Activated CD4-positive, CD25-positive, alpha-beta regulatory T cell treated with anti-CD3 and anti-CD28 coated beads, Interleukin-2, amount 50 U/mL, for 24 hours (primary cell): ENCODE measurements at regions not wholly inside any gene's neighbourhood (a gene's known extent, or its start where the extent isn't known, plus 50 kb on each side); places are given as distances from the start of the nearest gene placed in this dataset.

Experiments
- ATAC-seq, 2 donors: fragments of 150-1000 bp; cut with Tn5 transposase; one replicate each; pipeline ENCODE4 v1.10.0; 2021; ENCODE audit warnings: mild to moderate bottlenecking in 1 of 2, moderate library complexity in 1 of 2

- no peak for ATAC-seq
These were observed 147.6 kb downstream of the PHETA1 start for GRCh38 chr12:111221062-111222026.

DNA sequence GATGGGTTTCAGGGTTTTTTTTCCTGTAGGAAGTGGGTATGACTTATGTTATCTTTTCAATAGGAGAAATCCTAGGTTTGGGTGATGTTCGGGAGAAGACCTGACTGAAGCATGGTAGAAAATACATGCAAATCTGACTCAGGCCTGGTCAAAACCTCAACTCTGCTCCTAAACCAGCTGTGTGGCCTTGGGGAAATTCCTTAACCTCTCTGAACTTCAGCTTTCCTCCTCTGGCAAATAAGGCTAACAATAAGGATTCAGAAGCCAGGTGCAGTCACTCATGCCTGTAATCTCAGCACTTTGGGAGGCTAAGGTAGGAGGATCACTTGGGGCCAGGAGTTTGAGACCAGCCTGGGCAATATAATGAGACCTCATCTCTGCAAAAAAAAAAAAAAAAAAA is 148.5 kb downstream of the PHETA1 start:
- no peak for ATAC-seq

GRCh38 chr12:111219440-111219839 is 149.5 kb downstream of the PHETA1 start:
- ATAC-seq: no peak

GRCh38 chr12:111218499-111218898 is 150.4 kb downstream of the PHETA1 start:
- no peak for ATAC-seq

- ATAC-seq: no peak
These were observed 152.3 kb downstream of the PHETA1 start for GRCh38 chr12:111216387-111217159.

DNA sequence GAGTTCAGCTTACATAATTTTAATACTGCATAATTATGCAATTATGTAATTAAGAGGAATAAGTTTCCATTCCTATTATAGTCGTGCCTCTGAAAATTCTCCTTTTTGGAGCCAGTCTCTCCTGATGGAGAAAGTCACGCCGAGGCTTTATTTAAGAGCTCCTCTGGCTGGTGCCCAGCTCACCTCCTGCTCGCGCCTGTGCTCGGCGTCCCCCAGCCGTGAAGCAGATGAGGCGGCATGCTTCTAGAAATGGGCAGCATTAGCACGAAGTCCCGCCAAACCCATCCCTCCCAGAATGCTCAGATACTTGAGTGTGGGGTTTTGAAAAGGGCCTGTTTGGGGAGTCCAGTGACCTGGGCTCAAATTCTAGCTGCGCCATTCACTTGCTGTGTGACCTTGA is 153.0 kb downstream of the PHETA1 start:
- no peak for ATAC-seq

DNA sequence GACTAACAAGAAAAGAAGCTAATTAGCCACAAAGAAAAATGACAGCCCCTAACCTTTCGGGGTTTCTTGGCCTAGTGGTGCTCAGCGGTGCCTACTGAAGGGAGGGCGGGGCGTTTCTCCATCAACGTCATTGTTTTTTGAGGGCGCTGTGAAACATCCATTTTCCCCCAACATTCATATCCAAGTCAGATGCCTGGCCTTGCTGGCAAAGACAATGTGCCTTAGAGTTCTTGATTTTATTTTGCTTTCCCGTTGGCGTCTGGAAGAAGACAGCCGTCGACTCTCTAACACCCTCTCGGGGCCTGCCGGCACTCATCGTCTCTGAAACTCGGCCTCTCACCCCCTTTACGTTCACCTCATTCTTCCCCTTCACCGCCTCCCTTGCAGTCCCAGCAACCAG is 154.5 kb downstream of the PHETA1 start:
- no peak for ATAC-seq

DNA sequence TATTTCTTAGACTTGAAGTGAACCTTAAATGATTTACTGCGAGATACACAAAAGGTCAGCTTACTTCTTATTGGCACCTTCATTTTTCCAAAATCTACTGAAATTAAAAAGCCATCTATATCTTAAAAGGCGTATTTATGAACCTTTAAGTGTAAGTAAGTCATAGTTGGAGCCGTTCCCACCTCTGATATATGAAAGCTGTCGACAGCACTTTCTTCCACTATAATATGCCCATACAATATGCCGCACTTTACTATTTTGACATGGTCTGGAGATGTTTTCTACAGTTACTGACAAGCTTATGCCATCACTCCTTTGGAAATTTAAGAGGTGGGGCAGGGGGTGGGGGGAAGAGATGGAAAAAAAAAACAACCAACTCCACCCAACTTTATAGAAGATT is 155.3 kb downstream of the PHETA1 start:
- ATAC-seq: no peak

GRCh38 chr12:111212814-111213456 is 156.0 kb downstream of the PHETA1 start:
- no peak for ATAC-seq

DNA sequence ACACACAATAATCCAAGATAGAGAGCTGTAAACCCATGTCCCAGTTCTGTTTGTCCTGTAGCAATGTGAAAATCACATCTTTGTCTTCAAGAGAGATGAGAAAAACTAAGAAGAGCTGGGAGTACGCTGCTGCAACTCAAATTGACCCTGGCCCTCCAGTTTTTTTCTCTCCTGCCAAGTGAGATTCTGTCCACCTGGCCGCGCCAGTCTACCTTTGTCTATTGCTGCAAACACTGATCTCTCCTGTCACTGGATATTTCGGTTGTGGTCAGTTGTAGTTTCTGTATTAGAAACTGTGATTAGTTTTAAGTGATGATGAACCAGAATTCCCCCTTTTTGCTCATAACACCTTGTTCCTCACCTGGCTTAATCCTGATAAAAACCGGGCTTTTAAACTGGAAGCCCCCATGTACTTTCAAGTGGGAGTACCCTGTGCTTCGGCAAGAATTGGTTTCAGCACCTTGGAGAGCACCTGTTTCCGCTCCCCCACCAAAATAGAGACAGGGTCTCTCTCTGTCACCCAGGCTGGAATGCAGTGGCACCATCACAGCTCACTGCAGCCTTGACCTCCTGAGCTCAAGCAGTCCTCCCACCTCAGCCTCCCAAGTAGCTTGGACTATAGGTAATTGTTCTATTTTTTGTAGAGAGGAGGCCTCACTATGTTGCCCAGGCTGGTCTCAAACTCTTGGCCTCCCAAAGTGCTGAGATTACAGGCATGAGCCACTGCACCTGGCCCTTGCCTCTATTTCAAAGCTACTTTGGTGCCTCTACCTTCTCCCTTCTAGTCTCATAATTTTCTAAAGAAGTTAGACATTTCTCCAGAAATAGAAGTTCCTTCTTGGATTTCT is 156.8 kb downstream of the PHETA1 start:
- ATAC-seq: no peak

DNA sequence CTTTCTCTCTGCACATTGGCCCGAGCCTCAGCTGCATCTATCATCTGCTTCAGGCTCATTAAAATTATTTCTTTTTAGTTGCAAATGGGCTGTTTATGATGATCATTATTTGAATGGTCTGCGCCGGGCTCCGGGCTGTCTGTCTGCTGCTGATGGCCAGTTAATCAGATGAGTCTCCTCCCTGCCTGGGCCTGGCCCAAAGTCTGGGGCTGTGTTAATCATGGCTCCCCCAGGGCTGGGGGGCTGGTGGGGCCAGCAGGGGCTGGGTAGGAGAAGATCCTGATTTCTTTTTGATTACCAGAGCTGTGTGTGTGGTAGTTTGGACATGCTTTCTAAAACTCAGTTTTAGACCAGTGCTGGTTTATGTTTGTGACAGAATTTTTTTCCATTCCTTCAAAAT is 159.1 kb downstream of the PHETA1 start:
- ATAC-seq: no peak

DNA sequence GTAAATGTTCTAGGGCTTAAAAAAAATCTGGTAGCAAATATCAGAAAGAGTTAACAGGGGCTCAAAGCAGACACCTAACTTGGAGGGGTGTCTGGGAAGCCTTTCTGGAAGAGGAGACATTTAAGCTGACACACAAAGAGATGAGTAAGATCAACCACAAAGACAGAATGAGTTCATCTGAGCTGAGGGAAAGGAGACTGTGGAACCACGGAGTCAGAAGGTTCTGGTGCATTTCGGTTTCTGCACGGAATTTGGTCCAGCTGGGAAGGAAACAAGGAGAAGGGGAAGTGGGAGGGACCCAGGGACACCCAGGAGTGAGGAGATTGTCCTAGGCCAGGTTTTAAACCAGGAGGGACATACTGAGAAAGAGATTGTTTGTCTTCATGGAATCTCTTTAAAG is 161.1 kb downstream of the PHETA1 start:
- ATAC-seq: no peak

- no peak for ATAC-seq
These were observed 164.1 kb downstream of the PHETA1 start for GRCh38 chr12:111204788-111205241.

- ATAC-seq: no peak
These were observed 164.9 kb downstream of the PHETA1 start for GRCh38 chr12:111203969-111204368.

DNA sequence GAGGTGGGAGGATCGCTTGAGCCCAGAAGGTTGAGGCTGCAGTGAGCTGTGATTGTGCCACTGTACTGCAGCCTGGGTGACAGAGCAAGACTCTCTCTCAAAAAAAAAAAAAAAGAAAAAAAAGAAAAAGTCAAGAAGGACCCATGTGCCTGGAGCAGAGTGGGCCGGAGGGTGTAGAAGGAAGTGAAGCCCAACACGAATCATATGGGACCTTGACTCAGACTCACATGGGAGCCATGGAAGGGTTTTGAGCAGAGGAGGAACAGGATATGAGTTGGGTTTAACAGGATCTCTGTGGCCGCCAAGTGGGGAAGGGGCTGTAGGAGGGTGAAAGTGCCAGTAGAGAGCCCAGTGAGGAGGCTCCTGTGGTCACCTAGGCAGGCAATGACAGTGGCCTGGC is 165.4 kb downstream of the PHETA1 start:
- ATAC-seq: no peak

- no peak for ATAC-seq
These were observed 166.5 kb downstream of the PHETA1 start for GRCh38 chr12:111202237-111202915.

GRCh38 chr12:111201495-111202236 is 167.2 kb downstream of the PHETA1 start:
- ATAC-seq: no peak

DNA sequence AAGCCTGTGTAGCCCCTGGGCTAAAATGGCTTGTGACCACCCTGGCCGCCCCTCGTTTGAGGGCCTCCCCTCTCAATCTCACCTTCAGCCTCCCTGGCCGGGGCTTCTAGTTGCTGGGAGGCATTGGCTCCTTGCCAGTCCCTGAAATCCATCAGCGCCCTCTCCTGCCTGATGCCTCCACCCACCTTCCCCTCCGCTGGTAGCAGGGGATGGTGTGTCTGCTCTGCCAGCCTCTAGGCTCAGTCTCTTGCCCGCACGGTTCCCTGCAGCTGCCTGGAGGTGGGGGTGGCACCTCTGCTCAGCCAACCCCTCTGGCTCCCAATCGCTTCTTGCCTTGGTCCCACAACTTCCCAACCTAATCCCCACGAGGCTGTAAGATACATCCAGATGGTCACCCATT is 167.9 kb downstream of the PHETA1 start:
- no peak for ATAC-seq

GRCh38 chr12:111197376-111197944 is 171.4 kb downstream of the PHETA1 start:
- no peak for ATAC-seq

DNA sequence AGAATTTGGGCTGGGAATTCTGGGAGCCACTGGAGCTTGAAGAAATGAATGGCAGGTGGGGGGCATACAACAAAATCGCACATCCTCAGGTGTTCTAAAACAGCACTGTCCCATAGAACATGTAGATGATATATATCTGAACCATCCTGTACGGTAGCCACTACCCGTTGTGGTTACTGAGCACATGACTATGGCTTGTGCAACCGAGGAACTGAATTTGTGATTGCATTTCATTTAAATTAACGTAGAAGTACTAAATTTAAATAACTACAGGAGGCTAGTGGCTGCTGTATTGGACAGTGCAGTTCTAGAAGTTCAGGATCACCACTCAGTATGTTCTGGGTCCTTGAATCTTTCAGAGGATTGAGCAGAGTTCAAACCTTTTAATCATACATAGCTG is 172.4 kb downstream of the PHETA1 start:
- ATAC-seq: no peak

GRCh38 chr12:111195316-111195715 is 173.6 kb downstream of the PHETA1 start:
- ATAC-seq: no peak
